Activated B cell treated with CpG ODN at 0.5 μM for 24 hours (primary cell): ENCODE measurements at regions not wholly inside any gene's neighbourhood (a gene's known extent, or its start where the extent isn't known, plus 50 kb on each side); places are given as distances from the start of the nearest gene placed in this dataset.
"Not testable (repeated sequence)": the region's sequence is repeated elsewhere in the genome, so short reads cannot be mapped to it uniquely, and the experiment has no call there.

Experiments
- ATAC-seq: fragments of 200-7000 bp; cut with Tn5 transposase; one replicate; pipeline ENCODE4 v1.10.0; 2021; ENCODE audit warnings: low read depth, mild to moderate bottlenecking, moderate library complexity
- CTCF ChIA-PET: fragments of 350-600 bp; sonication (Branson Sonifier 250); formaldehyde crosslinking; loops from one replicate; lab custom pipeline; 2021; ENCODE audit warnings: antibody characterized with exemption; lab: Charles Lee
- POLR2A ChIA-PET: fragments of 350-600 bp; sonication (Branson Sonifier 250); formaldehyde crosslinking; loops from one replicate; lab custom pipeline; 2021; ENCODE audit warnings: antibody characterized with exemption; lab: Charles Lee
- DNase-seq: peaks from one replicate; pipeline ENCODE4 v3.0.0; 2022
- H3K27ac Mint-ChIP-seq: one replicate; pipeline ENCODE4 v1.8.0; 2020; ENCODE audit warnings: mixed read lengths
- H3K27me3 Mint-ChIP-seq: one replicate; pipeline ENCODE4 v1.8.0; 2021; ENCODE audit warnings: mixed read lengths
- H3K36me3 Mint-ChIP-seq: one replicate; pipeline ENCODE4 v1.8.0; 2021; ENCODE audit warnings: low read depth, mixed read lengths
- H3K4me1 Mint-ChIP-seq: one replicate; pipeline ENCODE4 v1.8.0; 2021; ENCODE audit warnings: mixed read lengths
- H3K4me3 Mint-ChIP-seq: one replicate; pipeline ENCODE4 v1.8.0; 2020; ENCODE audit warnings: mild to moderate bottlenecking, mixed read lengths
- H3K9me3 Mint-ChIP-seq: one replicate; pipeline ENCODE4 v1.8.0; 2020; ENCODE audit warnings: mixed read lengths
- CTCF ChIP-seq: fragments of 200-600 bp; IDR thresholded peaks from one replicate; pipeline ENCODE4 v1.8.0; 2022; ENCODE audit warnings: antibody characterized with exemption, mild to moderate bottlenecking
- intact Hi-C: fragments of 100-400 bp; cut with micrococcal nuclease; formaldehyde crosslinking; loops from one replicate; pipeline ENCODE4 v1.15.1; 2024

GRCh38 chr4:126533146-126533805 is 1099.5 kb upstream of the INTU start:
- no peak for ATAC-seq
- H3K36me3 Mint-ChIP-seq, result no peaks in the 10 kb centered on the region
- peaks cover 2% of the 10 kb centered on the region for H3K9me3 Mint-ChIP-seq
- intact Hi-C loops, result no loop called here
- H3K27me3 Mint-ChIP-seq, result no peaks in the 10 kb centered on the region
- no peak overlapping the region for H3K4me3 Mint-ChIP-seq
- no peaks in the 10 kb centered on the region for H3K4me1 Mint-ChIP-seq
- POLR2A ChIA-PET, result no interaction called here
- no peak overlapping the region for H3K27ac Mint-ChIP-seq
- CTCF ChIA-PET, result no interaction called here
- DNase-seq, result no peak
- TF ChIP-seq CTCF, result no peak

GRCh38 chr4:126539771-126540170 is 1093.0 kb upstream of the INTU start:
- no peaks in the 10 kb centered on the region for H3K4me1 Mint-ChIP-seq
- CTCF ChIA-PET, result no interaction called here
- no peak for ATAC-seq

GRCh38 chr4:126541820-126542219 is 1090.9 kb upstream of the INTU start:
- no peak overlapping the region for H3K27ac Mint-ChIP-seq
- no peaks in the 10 kb centered on the region for H3K27me3 Mint-ChIP-seq
- CTCF ChIA-PET, result no interaction called here
- H3K4me3 Mint-ChIP-seq, result no peak overlapping the region
- ATAC-seq, result no peak
- POLR2A ChIA-PET, result no interaction called here
- no peak for TF ChIP-seq CTCF
- H3K9me3 Mint-ChIP-seq, result peaks cover 5% of the 10 kb centered on the region
- intact Hi-C loops, result no loop called here
- H3K36me3 Mint-ChIP-seq, result no peaks in the 10 kb centered on the region
- no peak for DNase-seq
- no peaks in the 10 kb centered on the region for H3K4me1 Mint-ChIP-seq

More at GRCh38 chr4:126539771-126540170, 1093.0 kb upstream of the INTU start:
- Mint-ChIP-seq H3K27me3 (no peaks in the 10 kb centered on the region), H3K9me3 (peaks cover 5% of the 10 kb centered on the region), H3K4me3 (no peak overlapping the region), H3K36me3 (no peaks in the 10 kb centered on the region), H3K27ac (no peak overlapping the region)
- intact Hi-C loops, result no loop called here
- no peak for DNase-seq
- TF ChIP-seq CTCF, result no peak
- POLR2A ChIA-PET, result no interaction called here

- no peaks in the 10 kb centered on the region for H3K36me3 Mint-ChIP-seq
- POLR2A ChIA-PET, result no interaction called here
- ATAC-seq, result no peak
- no peak for DNase-seq
- no peak overlapping the region for H3K4me3 Mint-ChIP-seq
- no peaks in the 10 kb centered on the region for H3K27me3 Mint-ChIP-seq
- H3K4me1 Mint-ChIP-seq, result no peaks in the 10 kb centered on the region
- no peak for TF ChIP-seq CTCF
- intact Hi-C loops, result no loop called here
- CTCF ChIA-PET, result no interaction called here
- no peak overlapping the region for H3K27ac Mint-ChIP-seq
- peaks cover 3% of the 10 kb centered on the region for H3K9me3 Mint-ChIP-seq
These were observed 1088.5 kb upstream of the INTU start for GRCh38 chr4:126544276-126544675.

GRCh38 chr4:126546197-126546596 is 1086.6 kb upstream of the INTU start:
- CTCF ChIA-PET, intact Hi-C loops, H3K36me3 Mint-ChIP-seq, H3K27ac Mint-ChIP-seq, ATAC-seq, H3K9me3 Mint-ChIP-seq, POLR2A ChIA-PET, H3K4me1 Mint-ChIP-seq, DNase-seq, H3K4me3 Mint-ChIP-seq, H3K27me3 Mint-ChIP-seq: not testable (repeated sequence)

GRCh38 chr4:126547352-126547751 is 1085.4 kb upstream of the INTU start:
- ChIA-PET CTCF (no interaction called here), POLR2A (no interaction called here)
- Mint-ChIP-seq H3K36me3 (no peaks in the 10 kb centered on the region), H3K27me3 (no peaks in the 10 kb centered on the region), H3K4me1 (no peaks in the 10 kb centered on the region), H3K4me3 (no peak overlapping the region), H3K27ac (no peak overlapping the region), H3K9me3 (no peaks in the 10 kb centered on the region)
- TF ChIP-seq CTCF, result no peak
- intact Hi-C loops, result no loop called here
- DNase-seq, result no peak
- ATAC-seq, result no peak
